ENCODE measurements at regions not wholly inside any gene's neighbourhood (a gene's known extent, or its start where the extent isn't known, plus 50 kb on each side); places are given as distances from the start of the nearest gene placed in this dataset.

- WGBS, 2 experiments = 88 to 100% methylated on average over 1 of the region's 1 CpG
Measured at GRCh38 chr10:33557313-33557712, 222.8 kb upstream of the NRP1 start.

DNA sequence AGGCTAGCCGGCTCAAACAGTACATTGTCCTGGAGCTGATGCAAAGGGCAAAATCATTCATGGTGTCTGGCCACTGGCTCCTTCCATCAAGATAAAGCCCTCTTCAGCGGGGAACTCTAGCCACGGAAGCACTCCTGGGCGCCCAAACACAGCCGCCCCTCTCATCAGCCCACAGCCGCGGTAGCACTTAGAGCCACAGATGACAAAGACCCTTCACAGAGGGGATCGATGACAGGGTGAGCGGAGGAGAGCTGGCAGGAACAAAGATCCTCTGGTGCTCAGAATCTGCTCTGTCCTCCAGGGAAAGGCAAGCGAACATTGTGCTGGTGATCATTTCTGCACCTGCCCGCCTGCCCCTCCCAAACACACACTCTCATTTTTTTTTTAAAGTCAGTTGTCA lies 222.2 kb upstream of the NRP1 start:
- H3K27ac ChIP-seq (ENCODE audit: insufficient read depth, low read depth, low read length, poor library complexity, severe bottlenecking) = no peak overlapping the region
- H3K36me3 ChIP-seq (ENCODE audit: control insufficient read depth, insufficient read depth, low read length) = no peaks in the 10 kb centered on the region
- H3K9me3 ChIP-seq (ENCODE audit: control insufficient read depth, low read length) = no peaks in the 10 kb centered on the region
- 72 to 73% methylated on average over 11 of the region's 11 CpGs for WGBS, 2 experiments
- no peaks in the 10 kb centered on the region for H3K27me3 ChIP-seq (ENCODE audit: control insufficient read depth, insufficient read depth, low read length, poor library complexity, severe bottlenecking)
- H3K4me3 ChIP-seq (ENCODE audit: insufficient read depth, low read depth, low read length) = no peak overlapping the region
- peaks cover 3% of the 10 kb centered on the region for H3K4me1 ChIP-seq (ENCODE audit: control insufficient read depth, insufficient read depth, low read length)

More at GRCh38 chr10:33557313-33557712, 222.8 kb upstream of the NRP1 start:
- H3K4me3 ChIP-seq (ENCODE audit: insufficient read depth, low read depth, low read length) = no peak overlapping the region
- H3K27ac ChIP-seq (ENCODE audit: insufficient read depth, low read depth, low read length, poor library complexity, severe bottlenecking) = no peak overlapping the region
- H3K4me1 ChIP-seq (ENCODE audit: control insufficient read depth, insufficient read depth, low read length) = peaks cover 3% of the 10 kb centered on the region
- no peaks in the 10 kb centered on the region for H3K36me3 ChIP-seq (ENCODE audit: control insufficient read depth, insufficient read depth, low read length)
- no peaks in the 10 kb centered on the region for H3K9me3 ChIP-seq (ENCODE audit: control insufficient read depth, low read length)
- H3K27me3 ChIP-seq (ENCODE audit: control insufficient read depth, insufficient read depth, low read length, poor library complexity, severe bottlenecking) = no peaks in the 10 kb centered on the region

GRCh38 chr10:33556103-33556502 lies 221.6 kb upstream of the NRP1 start:
- no peaks in the 10 kb centered on the region for H3K9me3 ChIP-seq (ENCODE audit: control insufficient read depth, low read length)
- no peaks in the 10 kb centered on the region for H3K27me3 ChIP-seq (ENCODE audit: control insufficient read depth, insufficient read depth, low read length, poor library complexity, severe bottlenecking)
- no peaks in the 10 kb centered on the region for H3K36me3 ChIP-seq (ENCODE audit: control insufficient read depth, insufficient read depth, low read length)
- H3K4me3 ChIP-seq (ENCODE audit: insufficient read depth, low read depth, low read length) = no peak overlapping the region
- peaks cover 3% of the 10 kb centered on the region for H3K4me1 ChIP-seq (ENCODE audit: control insufficient read depth, insufficient read depth, low read length)
- WGBS, 2 experiments = 93 to 94% methylated on average over 1 of the region's 1 CpG
- no peak overlapping the region for H3K27ac ChIP-seq (ENCODE audit: insufficient read depth, low read depth, low read length, poor library complexity, severe bottlenecking)

DNA sequence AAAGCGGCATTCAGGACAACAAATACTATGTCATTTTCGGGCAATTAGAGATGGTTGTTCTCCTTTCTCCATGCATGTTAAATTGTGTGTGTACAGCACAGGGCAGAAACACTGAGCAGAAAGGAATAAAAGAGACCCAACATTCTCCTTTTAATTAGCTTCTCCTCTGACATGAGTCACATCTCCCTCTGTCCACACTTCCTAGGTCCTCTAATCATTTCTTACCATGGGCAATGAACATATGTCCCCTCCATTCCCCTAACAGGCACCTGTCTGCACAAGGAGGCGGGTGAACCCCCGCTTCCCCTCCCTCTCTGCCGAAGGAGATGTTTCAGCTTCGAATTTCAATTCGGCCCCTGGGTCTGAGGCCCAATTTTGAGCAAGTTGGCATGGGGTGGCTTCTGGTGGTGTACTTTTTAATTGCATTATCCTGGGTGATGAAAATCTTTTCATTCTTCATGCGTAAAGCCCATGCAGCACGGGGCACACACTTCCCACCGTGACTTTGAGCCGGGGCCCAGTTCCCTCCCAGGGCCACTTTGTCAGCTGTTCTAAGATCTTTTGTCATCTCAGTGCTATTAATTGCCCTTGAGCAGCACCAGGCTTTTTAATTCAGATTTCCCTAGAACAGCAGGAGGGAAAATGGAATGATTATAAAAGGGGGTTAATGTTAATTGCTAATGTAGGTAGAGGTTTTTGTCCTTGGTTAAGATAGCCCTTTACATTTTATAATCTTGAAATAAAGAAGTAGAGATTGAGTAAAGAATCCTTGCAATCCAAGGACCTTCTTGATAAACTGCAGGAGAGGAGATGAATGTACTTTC lies 219.5 kb upstream of the NRP1 start:
- H3K4me1 ChIP-seq (ENCODE audit: control insufficient read depth, insufficient read depth, low read length) = peaks cover 3% of the 10 kb centered on the region
- H3K27ac ChIP-seq (ENCODE audit: insufficient read depth, low read depth, low read length, poor library complexity, severe bottlenecking) = no peak overlapping the region
- H3K9me3 ChIP-seq (ENCODE audit: control insufficient read depth, low read length) = no peaks in the 10 kb centered on the region
- H3K27me3 ChIP-seq (ENCODE audit: control insufficient read depth, insufficient read depth, low read length, poor library complexity, severe bottlenecking) = no peaks in the 10 kb centered on the region
- no peaks in the 10 kb centered on the region for H3K36me3 ChIP-seq (ENCODE audit: control insufficient read depth, insufficient read depth, low read length)
- H3K4me3 ChIP-seq (ENCODE audit: insufficient read depth, low read depth, low read length) = no peak overlapping the region
- 55 to 57% methylated on average over 11 of the region's 11 CpGs for WGBS, 2 experiments

- Histone ChIP-seq H3K27me3 (ENCODE audit: control insufficient read depth, insufficient read depth, low read length, poor library complexity, severe bottlenecking) (no peaks in the 10 kb centered on the region), H3K27ac (ENCODE audit: insufficient read depth, low read depth, low read length, poor library complexity, severe bottlenecking) (no peak overlapping the region), H3K36me3 (ENCODE audit: control insufficient read depth, insufficient read depth, low read length) (no peaks in the 10 kb centered on the region), H3K9me3 (ENCODE audit: control insufficient read depth, low read length) (no peaks in the 10 kb centered on the region), H3K4me3 (ENCODE audit: insufficient read depth, low read depth, low read length) (no peak overlapping the region), H3K4me1 (ENCODE audit: control insufficient read depth, insufficient read depth, low read length) (peaks cover 3% of the 10 kb centered on the region)
- WGBS, 2 experiments = 93 to 94% methylated on average over 4 of the region's 4 CpGs
Measured at GRCh38 chr10:33552290-33552689, 217.8 kb upstream of the NRP1 start.

- Histone ChIP-seq H3K4me1 (ENCODE audit: control insufficient read depth, insufficient read depth, low read length) (no peaks in the 10 kb centered on the region), H3K27me3 (ENCODE audit: control insufficient read depth, insufficient read depth, low read length, poor library complexity, severe bottlenecking) (no peaks in the 10 kb centered on the region), H3K27ac (ENCODE audit: insufficient read depth, low read depth, low read length, poor library complexity, severe bottlenecking) (no peak overlapping the region), H3K9me3 (ENCODE audit: control insufficient read depth, low read length) (no peaks in the 10 kb centered on the region), H3K36me3 (ENCODE audit: control insufficient read depth, insufficient read depth, low read length) (no peaks in the 10 kb centered on the region), H3K4me3 (ENCODE audit: insufficient read depth, low read depth, low read length) (no peak overlapping the region)
- WGBS, 2 experiments = 87 to 97% methylated on average over 1 of the region's 1 CpG
Measured at GRCh38 chr10:33550811-33551210, 216.3 kb upstream of the NRP1 start.

- Histone ChIP-seq H3K36me3 (ENCODE audit: control insufficient read depth, insufficient read depth, low read length) (no peaks in the 10 kb centered on the region), H3K9me3 (ENCODE audit: control insufficient read depth, low read length) (no peaks in the 10 kb centered on the region), H3K27ac (ENCODE audit: insufficient read depth, low read depth, low read length, poor library complexity, severe bottlenecking) (no peak overlapping the region), H3K4me3 (ENCODE audit: insufficient read depth, low read depth, low read length) (no peak overlapping the region), H3K27me3 (ENCODE audit: control insufficient read depth, insufficient read depth, low read length, poor library complexity, severe bottlenecking) (no peaks in the 10 kb centered on the region), H3K4me1 (ENCODE audit: control insufficient read depth, insufficient read depth, low read length) (no peaks in the 10 kb centered on the region)
- WGBS, 2 experiments = 85 to 91% methylated on average over 2 of the region's 2 CpGs
Measured at GRCh38 chr10:33547976-33548375, 213.5 kb upstream of the NRP1 start.

DNA sequence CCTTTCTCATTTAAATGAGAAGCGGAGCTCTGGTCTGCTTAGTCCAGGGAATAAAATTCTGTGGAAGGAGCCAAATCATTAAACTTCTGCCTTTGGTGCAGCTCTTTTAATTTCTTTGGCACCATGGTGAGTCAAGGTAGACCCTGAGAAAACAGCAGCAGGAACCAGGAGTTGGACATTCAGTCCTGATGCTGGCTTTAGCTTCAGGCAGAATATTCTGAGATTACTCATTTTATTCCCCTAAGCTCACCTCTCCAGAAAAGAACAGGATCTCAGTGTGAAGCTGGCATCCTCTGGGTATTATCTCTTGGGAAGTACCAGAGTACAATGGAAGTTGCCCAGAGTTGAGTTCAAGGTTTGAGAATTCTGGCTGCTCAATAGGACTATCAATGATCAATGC lies 211.6 kb upstream of the NRP1 start:
- Histone ChIP-seq H3K9me3 (ENCODE audit: control insufficient read depth, low read length) (no peaks in the 10 kb centered on the region), H3K36me3 (ENCODE audit: control insufficient read depth, insufficient read depth, low read length) (no peaks in the 10 kb centered on the region), H3K4me1 (ENCODE audit: control insufficient read depth, insufficient read depth, low read length) (no peaks in the 10 kb centered on the region), H3K27me3 (ENCODE audit: control insufficient read depth, insufficient read depth, low read length, poor library complexity, severe bottlenecking) (no peaks in the 10 kb centered on the region), H3K4me3 (ENCODE audit: insufficient read depth, low read depth, low read length) (no peak overlapping the region), H3K27ac (ENCODE audit: insufficient read depth, low read depth, low read length, poor library complexity, severe bottlenecking) (no peak overlapping the region)
- 86 to 100% methylated on average over 1 of the region's 1 CpG for WGBS, 2 experiments

GRCh38 chr10:33542752-33543505 lies 208.5 kb upstream of the NRP1 start:
- H3K27me3 ChIP-seq (ENCODE audit: control insufficient read depth, insufficient read depth, low read length, poor library complexity, severe bottlenecking) = no peaks in the 10 kb centered on the region
- 67 to 96% methylated on average over 1 to 2 of the region's 2 CpGs for WGBS, 2 experiments
- no peaks in the 10 kb centered on the region for H3K36me3 ChIP-seq (ENCODE audit: control insufficient read depth, insufficient read depth, low read length)
- H3K27ac ChIP-seq (ENCODE audit: insufficient read depth, low read depth, low read length, poor library complexity, severe bottlenecking) = no peak overlapping the region
- H3K4me3 ChIP-seq (ENCODE audit: insufficient read depth, low read depth, low read length) = no peak overlapping the region
- H3K9me3 ChIP-seq (ENCODE audit: control insufficient read depth, low read length) = no peaks in the 10 kb centered on the region
- H3K4me1 ChIP-seq (ENCODE audit: control insufficient read depth, insufficient read depth, low read length) = no peaks in the 10 kb centered on the region

- H3K9me3 ChIP-seq (ENCODE audit: control insufficient read depth, low read length) = no peaks in the 10 kb centered on the region
- WGBS, 2 experiments = 82 to 91% methylated on average over 3 to 4 of the region's 4 CpGs
- H3K4me1 ChIP-seq (ENCODE audit: control insufficient read depth, insufficient read depth, low read length) = no peaks in the 10 kb centered on the region
- H3K27me3 ChIP-seq (ENCODE audit: control insufficient read depth, insufficient read depth, low read length, poor library complexity, severe bottlenecking) = no peaks in the 10 kb centered on the region
- H3K27ac ChIP-seq (ENCODE audit: insufficient read depth, low read depth, low read length, poor library complexity, severe bottlenecking) = no peak overlapping the region
- no peaks in the 10 kb centered on the region for H3K36me3 ChIP-seq (ENCODE audit: control insufficient read depth, insufficient read depth, low read length)
- H3K4me3 ChIP-seq (ENCODE audit: insufficient read depth, low read depth, low read length) = no peak overlapping the region
Measured at GRCh38 chr10:33539116-33539515, 204.6 kb upstream of the NRP1 start.

Measured in ectodermal cell (in vitro differentiated cells).